Cardiac muscle cell (in vitro differentiated cells and primary cell): ENCODE measurements at regions not wholly inside any gene's neighbourhood (a gene's known extent, or its start where the extent isn't known, plus 50 kb on each side); places are given as distances from the start of the nearest gene placed in this dataset.
A peak's percentile ranks its signal among the peaks of the same experiment; 100 is the strongest.

Experiments used
- DNase-seq, 2 donors: peaks; one replicate each; pipeline versions ENCODE4 v3.0.0 to v3.0.0-alpha.2; 2010 to 2017; ENCODE audit warnings: low read depth in 1 of 2, low spot score in 1 of 2
- H3K27ac ChIP-seq: fragments of 200-600 bp; sonication (generic); 2 replicates; pipeline ENCODE4 v1.5.1; 2016
- H3K27me3 ChIP-seq: fragments of 200-600 bp; sonication (generic); 2 replicates; pipeline ENCODE4 v1.6.0; 2016; ENCODE audit warnings: control low read depth
- H3K36me3 ChIP-seq: fragments of 200-600 bp; sonication (generic); 2 replicates; pipeline ENCODE4 v1.5.1; 2016; ENCODE audit warnings: control low read depth
- H3K4me1 ChIP-seq: fragments of 200-600 bp; sonication (generic); 2 replicates; pipeline ENCODE4 v1.8.1; 2017; ENCODE audit warnings: low read depth, mild to moderate bottlenecking, mixed run types
- H3K4me3 ChIP-seq: fragments of 200-600 bp; sonication (generic); 2 replicates; pipeline ENCODE4 v1.5.1; 2016; ENCODE audit warnings: mild to moderate bottlenecking
- H3K9me3 ChIP-seq: fragments of 200-600 bp; sonication (generic); 2 replicates; pipeline ENCODE4 v1.5.1; 2017; ENCODE audit warnings: low read depth, mild to moderate bottlenecking, control low read depth
- CTCF ChIP-seq: IDR thresholded peaks from 2 replicates; pipeline ENCODE4 v1.5.1; 2012; ENCODE audit warnings: low read depth, mild to moderate bottlenecking, low read length

GRCh38 chr20:56989516-56989915, 276.9 kb downstream of the BMP7 start:
- H3K27me3 ChIP-seq, result no peaks in the 10 kb centered on the region
- no peak for DNase-seq
- no peak overlapping the region for H3K4me3 ChIP-seq
- no peak for TF ChIP-seq CTCF
- H3K36me3 ChIP-seq, result no peaks in the 10 kb centered on the region
- H3K9me3 ChIP-seq, result no peaks in the 10 kb centered on the region
- no peak overlapping the region for H3K27ac ChIP-seq
- H3K4me1 ChIP-seq, result no peaks in the 10 kb centered on the region

GRCh38 chr20:56993020-56993559, 273.4 kb downstream of the BMP7 start:
- no peaks in the 10 kb centered on the region for H3K27me3 ChIP-seq
- H3K27ac ChIP-seq, result no peak overlapping the region
- no peak for DNase-seq
- no peak for TF ChIP-seq CTCF
- no peaks in the 10 kb centered on the region for H3K36me3 ChIP-seq
- H3K9me3 ChIP-seq, result no peaks in the 10 kb centered on the region
- no peaks in the 10 kb centered on the region for H3K4me1 ChIP-seq
- no peak overlapping the region for H3K4me3 ChIP-seq

- no peak for DNase-seq
- Histone ChIP-seq H3K4me1 (no peaks in the 10 kb centered on the region), H3K36me3 (no peaks in the 10 kb centered on the region), H3K27ac (no peak overlapping the region), H3K27me3 (no peaks in the 10 kb centered on the region), H3K9me3 (no peaks in the 10 kb centered on the region), H3K4me3 (no peak overlapping the region)
- TF ChIP-seq CTCF, result no peak
Observed at GRCh38 chr20:56994006-56994405, 272.4 kb downstream of the BMP7 start.

- H3K27ac ChIP-seq, result no peak overlapping the region
- no peaks in the 10 kb centered on the region for H3K4me1 ChIP-seq
- DNase-seq, result no peak
- no peak for TF ChIP-seq CTCF
- no peaks in the 10 kb centered on the region for H3K36me3 ChIP-seq
- H3K4me3 ChIP-seq, result no peak overlapping the region
- no peaks in the 10 kb centered on the region for H3K27me3 ChIP-seq
- no peaks in the 10 kb centered on the region for H3K9me3 ChIP-seq
Observed at GRCh38 chr20:56995149-56995548, 271.3 kb downstream of the BMP7 start.

- Histone ChIP-seq H3K27me3 (no peaks in the 10 kb centered on the region), H3K9me3 (no peaks in the 10 kb centered on the region), H3K36me3 (no peaks in the 10 kb centered on the region), H3K4me3 (no peak overlapping the region), H3K27ac (no peak overlapping the region), H3K4me1 (no peaks in the 10 kb centered on the region)
- TF ChIP-seq CTCF, result peak; percentile 49
- DNase-seq, result peak; percentile 12 to 50
Observed at GRCh38 chr20:56995635-56996075, 270.8 kb downstream of the BMP7 start.

- TF ChIP-seq CTCF, result no peak
- no peak for DNase-seq
- Histone ChIP-seq H3K27ac (no peak overlapping the region), H3K36me3 (no peaks in the 10 kb centered on the region), H3K27me3 (no peaks in the 10 kb centered on the region), H3K4me1 (no peaks in the 10 kb centered on the region), H3K4me3 (no peak overlapping the region), H3K9me3 (no peaks in the 10 kb centered on the region)
Observed at GRCh38 chr20:56996533-56996932, 269.9 kb downstream of the BMP7 start.
